K562 (cell line): ENCODE measurements at regions not wholly inside any gene's neighbourhood (a gene's known extent, or its start where the extent isn't known, plus 50 kb on each side); places are given as distances from the start of the nearest gene placed in this dataset.

Experiments
- CTCF ChIP-seq, 3 experiments: IDR thresholded peaks in 2 of 3; conservative IDR thresholded peaks in 1 of 3; 2 replicates each; pipeline ENCODE4 v1.5.1; 2011 to 2012; ENCODE audit warnings: low read length in 3 of 3, mild to moderate bottlenecking in 3 of 3, control low read depth in 2 of 3, improper control_type of control experiment in 1 of 3, inconsistent platforms in 1 of 3, low read depth in 1 of 3, mixed read lengths in 1 of 3, moderate library complexity in 1 of 3; ENCODE audit not compliant: insufficient read depth in 2 of 3
- DACH1 ChIP-seq: fragments of 450-650 bp; IDR thresholded peaks from 2 replicates; pipeline ENCODE4 v1.6.1; 2018; ENCODE audit not compliant: partially characterized antibody
- E2F8 ChIP-seq: fragments of 450-650 bp; IDR thresholded peaks from 2 replicates; pipeline ENCODE4 v1.7.1; 2018; ENCODE audit warnings: mild to moderate bottlenecking, low read depth; ENCODE audit not compliant: partially characterized antibody
- HCFC1 ChIP-seq: IDR thresholded peaks from 2 replicates; pipeline ENCODE4 v1.6.1; 2012; ENCODE audit warnings: low read depth, low read length, improper control_type of control experiment
- JUNB ChIP-seq: fragments of 450-650 bp; formaldehyde crosslinking; conservative IDR thresholded peaks from 2 replicates; pipeline ENCODE4 v1.4.0; 2020; ENCODE audit warnings: mild to moderate bottlenecking
- MAZ ChIP-seq, 2 experiments: fragments of 450-650 bp in 1 of 2; sonication (generic) in 1 of 2; formaldehyde crosslinking; IDR thresholded peaks in 1 of 2; conservative IDR thresholded peaks in 1 of 2; 2 replicates each; pipeline versions ENCODE4 v1.4.0 to v1.5.0; 2020; ENCODE audit warnings: mild to moderate bottlenecking in 1 of 2, missing genetic modification reagents in 1 of 2
- NBN ChIP-seq: fragments of 450-650 bp; IDR thresholded peaks from 2 replicates; pipeline ENCODE4 v1.6.1; 2016; ENCODE audit warnings: low read depth, mild to moderate bottlenecking
- POLR2AphosphoS2 ChIP-seq: IDR thresholded peaks from 2 replicates; pipeline ENCODE4 v1.6.1; 2012; ENCODE audit warnings: low read length, improper control_type of control experiment
- PRMT5 ChIP-seq: sonication (generic); formaldehyde crosslinking; IDR thresholded peaks from 2 replicates; pipeline ENCODE4 v1.5.0; 2020; ENCODE audit warnings: missing genetic modification reagents
- SIN3A ChIP-seq, 2 experiments: fragments of 150-350 bp in 1 of 2; IDR thresholded peaks; 2 replicates each; pipeline ENCODE4 v1.6.1; 2011 to 2016; ENCODE audit warnings: borderline replicate concordance in 2 of 2, low read depth in 2 of 2, low read length in 2 of 2, mild to moderate bottlenecking in 2 of 2, moderate library complexity in 2 of 2; ENCODE audit not compliant: control insufficient read depth in 1 of 2
- SLC30A9 ChIP-seq: fragments of 250-450 bp; sonication (Bioruptor Pico); IDR thresholded peaks from 2 replicates; pipeline ENCODE4 v1.8.0; 2022; ENCODE audit warnings: mild to moderate bottlenecking, moderate library complexity
- TBL1XR1 ChIP-seq, 2 experiments: IDR thresholded peaks; 2 replicates each; pipeline ENCODE4 v1.6.1; 2012; ENCODE audit warnings: improper control_type of control experiment in 2 of 2, low read length in 2 of 2, mild to moderate bottlenecking in 1 of 2
- ZFX ChIP-seq: sonication (generic); formaldehyde crosslinking; IDR thresholded peaks from 2 replicates; pipeline ENCODE4 v1.8.0; 2022; ENCODE audit warnings: mild to moderate bottlenecking, missing genetic modification reagents, moderate library complexity

- TF ChIP-seq TBL1XR1 (IDR thresholded peaks at IDR 0.05; ENCODE audit: low read length in 2 of 2) (no peak), POLR2AphosphoS2 (no peak), CTCF (IDR thresholded peaks at IDR 0.05 in 2 of 3, conservative IDR thresholded peaks at IDR 0.05 in 1 of 3; ENCODE audit: insufficient read depth in 2 of 3, low read depth in 1 of 3, low read length in 3 of 3) (no peak), ZFX (no peak), E2F8 (no peak), NBN (no peak), MAZ (CRISPR knock-in tag; conservative IDR thresholded peaks at IDR 0.05 in 1 of 2, IDR thresholded peaks at IDR 0.05 in 1 of 2) (no peak), JUNB (CRISPR knock-in tag) (no peak), HCFC1 (no peak), DACH1 (no peak), SLC30A9 (no peak), SIN3A (IDR thresholded peaks at IDR 0.05; ENCODE audit: borderline replicate concordance in 2 of 2, control insufficient read depth in 1 of 2, low read depth in 2 of 2, low read length in 2 of 2) (no peak), PRMT5 (CRISPR knock-in tag) (no peak)
These were observed 206.4 kb upstream of the ZKSCAN2 start for GRCh38 chr16:25464058-25464457.
